IPS DF 19.7 (cell line): ENCODE measurements at regions not wholly inside any gene's neighbourhood (a gene's known extent, or its start where the extent isn't known, plus 50 kb on each side); places are given as distances from the start of the nearest gene placed in this dataset.

Experiments used
- DNase-seq: peaks from one replicate; pipeline ENCODE4 v3.0.0-alpha.2; 2013; ENCODE audit warnings: low read depth, low spot score

- no peak for DNase-seq
These were observed 235.8 kb upstream of the NLRP1 start for GRCh38 chr17:5819921-5820685.

- DNase-seq, result no peak
These were observed 236.6 kb upstream of the NLRP1 start for GRCh38 chr17:5820721-5821456.

GRCh38 chr17:5821803-5822202, 237.5 kb upstream of the NLRP1 start:
- DNase-seq, result no peak

- no peak for DNase-seq
These were observed 238.2 kb upstream of the NLRP1 start for GRCh38 chr17:5822281-5823060.

GRCh38 chr17:5823219-5823618, 238.9 kb upstream of the NLRP1 start:
- no peak for DNase-seq

GRCh38 chr17:5825717-5826330, 241.5 kb upstream of the NLRP1 start:
- DNase-seq, result no peak

- no peak for DNase-seq
These were observed 242.1 kb upstream of the NLRP1 start for GRCh38 chr17:5826384-5826783.

- no peak for DNase-seq
These were observed 239.3 kb upstream of the WSCD1 start for GRCh38 chr17:5830921-5831320.

GRCh38 chr17:5832886-5833285, 237.3 kb upstream of the WSCD1 start:
- peak; percentile 57 for DNase-seq

GRCh38 chr17:5837055-5837491, 233.1 kb upstream of the WSCD1 start:
- no peak for DNase-seq

- DNase-seq, result no peak
These were observed 231.4 kb upstream of the WSCD1 start for GRCh38 chr17:5838661-5839300.

- DNase-seq, result no peak
These were observed 229.2 kb upstream of the WSCD1 start for GRCh38 chr17:5840811-5841446.

GRCh38 chr17:5841862-5842261, 228.3 kb upstream of the WSCD1 start:
- no peak for DNase-seq

- DNase-seq, result no peak
These were observed 226.7 kb upstream of the WSCD1 start for GRCh38 chr17:5843366-5844026.

- no peak for DNase-seq
These were observed 224.2 kb upstream of the WSCD1 start for GRCh38 chr17:5846001-5846400.

- DNase-seq, result no peak
These were observed 215.2 kb upstream of the WSCD1 start for GRCh38 chr17:5854871-5855554.

GRCh38 chr17:5861246-5861645, 208.9 kb upstream of the WSCD1 start:
- DNase-seq, result no peak

- DNase-seq, result no peak
These were observed 208.3 kb upstream of the WSCD1 start for GRCh38 chr17:5861854-5862253.

- DNase-seq, result no peak
These were observed 207.8 kb upstream of the WSCD1 start for GRCh38 chr17:5862395-5862794.
